Endothelial cell of umbilical vein (primary cell): ENCODE measurements at regions not wholly inside any gene's neighbourhood (a gene's known extent, or its start where the extent isn't known, plus 50 kb on each side); places are given as distances from the start of the nearest gene placed in this dataset.

ENCODE experiments used
- BruUV-seq: library from RNA; stranded (reverse); fragments of 400-500 nt; replicated peaks from 2 replicates; lab custom pipeline; 2021; lab: Mats Ljungman, UMichigan
- CTCF ChIA-PET: fragments of 300-600, 350-600 bp; sonication (Branson Sonifier 250); formaldehyde crosslinking; loops from one replicate; lab custom pipeline; 2021; ENCODE audit warnings: antibody characterized with exemption, inconsistent platforms; lab: Charles Lee
- POLR2A ChIA-PET: fragments of 300-600, 350-600 bp; sonication (Branson Sonifier 250); formaldehyde crosslinking; loops from one replicate; lab custom pipeline; 2021; ENCODE audit warnings: antibody characterized with exemption, inconsistent platforms; lab: Charles Lee
- DNase-seq: peaks from one replicate; pipeline ENCODE4 v3.0.0-alpha.2; 2011; ENCODE audit warnings: low read depth, low spot score
- FAIRE-seq: peaks from 2 replicates; lab custom pipeline; 2011; peaks lifted over from hg19 to GRCh38; lab: Jason Lieb, UNC
- H2AFZ ChIP-seq: 2 replicates; pipeline ENCODE4 v1.6.0; 2012; ENCODE audit warnings: low read depth, low read length, control low read depth, inconsistent platforms
- H3K27ac ChIP-seq: 2 replicates; pipeline ENCODE4 v1.5.1; 2011; ENCODE audit warnings: low read depth, mild to moderate bottlenecking, control low read depth, low read length, moderate library complexity; ENCODE audit not compliant: insufficient read depth
- H3K27me3 ChIP-seq, 2 experiments: 2 replicates each; pipeline versions ENCODE4 v1.6.0 to v1.6.1; 2011; ENCODE audit warnings: low read length in 2 of 2, mixed read lengths in 1 of 2; ENCODE audit not compliant: control insufficient read depth in 2 of 2, insufficient read depth in 2 of 2
- H3K36me3 ChIP-seq, 2 experiments: 2 replicates in 1 of 2; 3 replicates in 1 of 2; pipeline ENCODE4 v1.5.1; 2011; ENCODE audit warnings: low read length in 2 of 2, mild to moderate bottlenecking in 1 of 2, moderate library complexity in 1 of 2; ENCODE audit not compliant: control insufficient read depth in 2 of 2, insufficient read depth in 2 of 2; ENCODE audit errors: extremely low read depth in 1 of 2
- H3K4me1 ChIP-seq: 3 replicates; pipeline ENCODE4 v1.5.1; 2011; ENCODE audit warnings: mild to moderate bottlenecking, low read length; ENCODE audit not compliant: control insufficient read depth, insufficient read depth; ENCODE audit errors: extremely low read depth
- H3K4me2 ChIP-seq: 2 replicates; pipeline ENCODE4 v1.6.1; 2011; ENCODE audit warnings: low read length, control low read depth, mixed read lengths; ENCODE audit not compliant: insufficient read depth
- H3K4me3 ChIP-seq, 3 experiments: fragments of 200-600 bp in 1 of 3; sonication (generic), shearing (Covaris generic) in 1 of 3; replicated peaks in 1 of 3; 2 replicates each; pipeline ENCODE4 v1.5.1; 2011 to 2016; ENCODE audit warnings: control low read depth in 3 of 3, low read length in 3 of 3, mild to moderate bottlenecking in 2 of 3, inconsistent platforms in 1 of 3, low read depth in 1 of 3, moderate library complexity in 1 of 3; ENCODE audit not compliant: insufficient read depth in 1 of 3
- H3K79me2 ChIP-seq: 2 replicates; pipeline ENCODE4 v1.6.0; 2012; ENCODE audit warnings: low read length, inconsistent platforms; ENCODE audit not compliant: control insufficient read depth, insufficient read depth
- H3K9ac ChIP-seq: replicated peaks from 2 replicates; pipeline ENCODE3; 2011; ENCODE audit warnings: low read length, control low read depth; ENCODE audit not compliant: insufficient read depth; ENCODE audit errors: extremely low read depth
- H3K9me1 ChIP-seq: replicated peaks from 3 replicates; pipeline ENCODE4 v1.6.0; 2011; ENCODE audit warnings: mild to moderate bottlenecking, low read length; ENCODE audit not compliant: control insufficient read depth, insufficient read depth; ENCODE audit errors: extremely low read depth
- H3K9me3 ChIP-seq: replicated peaks from 2 replicates; pipeline ENCODE4 v1.5.1; 2012; ENCODE audit warnings: low read length, inconsistent platforms; ENCODE audit not compliant: control insufficient read depth, insufficient read depth
- H4K20me1 ChIP-seq: replicated peaks from 2 replicates; pipeline ENCODE3; 2011; ENCODE audit warnings: mild to moderate bottlenecking, low read length; ENCODE audit not compliant: control insufficient read depth, insufficient read depth; ENCODE audit errors: extremely low read depth
- EZH2 ChIP-seq: IDR thresholded peaks from 2 replicates; pipeline ENCODE4 v1.6.1; 2012; ENCODE audit warnings: borderline replicate concordance, low read depth, mild to moderate bottlenecking, moderate library complexity, low read length, inconsistent platforms; ENCODE audit not compliant: severe bottlenecking
- FOS ChIP-seq: IDR thresholded peaks from 2 replicates; pipeline ENCODE4 v1.6.1; 2011; ENCODE audit warnings: mild to moderate bottlenecking, low read length, moderate library complexity, borderline replicate concordance; ENCODE audit not compliant: insufficient read depth
- GATA2 ChIP-seq: IDR thresholded peaks from 2 replicates; pipeline ENCODE4 v1.7.0; 2011; ENCODE audit warnings: low read depth, mild to moderate bottlenecking, moderate library complexity, mixed read lengths, low read length; ENCODE audit not compliant: insufficient read length, insufficient read depth
- JUN ChIP-seq: IDR thresholded peaks from 2 replicates; pipeline ENCODE4 v1.6.1; 2011; ENCODE audit warnings: borderline replicate concordance, low read depth; ENCODE audit not compliant: insufficient read length, insufficient read depth
- MYC ChIP-seq: IDR thresholded peaks from one replicate; pipeline ENCODE4 v1.6.1; 2011; ENCODE audit warnings: mild to moderate bottlenecking, low read depth, low read length
- POLR2A ChIP-seq: IDR thresholded peaks from 2 replicates; pipeline ENCODE4 v1.6.1; 2012; ENCODE audit warnings: low read depth, mild to moderate bottlenecking, control low read depth, low read length
- POLR2AphosphoS5 ChIP-seq: IDR thresholded peaks from 2 replicates; pipeline ENCODE4 v1.6.1; 2012; ENCODE audit warnings: low read depth, mild to moderate bottlenecking, control low read depth, low read length, moderate library complexity; ENCODE audit not compliant: insufficient read depth
- dilution Hi-C: fragments of 300-500 bp; cut with MboI; formaldehyde crosslinking; loops from one replicate; pipeline ENCODE4 v1.15.0; 2019; ENCODE audit warnings: low sequenced_read_pairs; ENCODE audit not compliant: extremely low pct_ligation_motif_present
- intact Hi-C: fragments of 100-400 bp; cut with micrococcal nuclease; formaldehyde crosslinking; loops from one replicate; pipeline ENCODE4 v1.10.0; 2022
- TF ChIP-seq, protein P1 (sequence below): IDR thresholded peaks from 2 replicates; pipeline ENCODE4 v1.6.1; 2011; ENCODE audit not compliant: insufficient read depth, insufficient read length
- TF ChIP-seq, protein P2 (sequence below), 2 donors: IDR thresholded peaks; 1 replicate in 1 of 2; 2 replicates in 1 of 2; pipeline ENCODE4 v1.5.1; 2011; ENCODE audit warnings: low read length in 2 of 2, mild to moderate bottlenecking in 2 of 2, moderate library complexity in 2 of 2, control low read depth in 1 of 2, inconsistent platforms in 1 of 2, low read depth in 1 of 2; ENCODE audit not compliant: insufficient read depth in 1 of 2; ENCODE audit errors: extremely low read depth in 1 of 2

DNA sequence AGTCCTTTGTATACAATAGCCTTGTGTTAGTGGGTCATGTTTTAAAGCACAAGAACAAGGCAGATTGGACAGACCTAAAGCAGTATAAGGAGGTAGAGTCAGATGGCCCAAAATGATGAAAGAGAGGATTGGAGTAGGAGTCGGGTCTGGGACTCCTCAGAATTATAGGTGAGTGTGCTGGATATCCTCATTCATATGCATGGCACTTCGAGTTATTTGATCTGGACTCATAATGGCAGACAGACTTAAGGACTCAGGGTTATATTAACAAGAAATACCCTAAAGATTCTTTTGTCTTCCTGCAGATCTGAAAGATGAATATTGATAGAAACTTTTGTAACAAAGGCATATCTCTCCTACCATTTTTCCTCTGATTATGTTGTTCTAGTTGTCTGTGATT lies 92.7 kb downstream of the GABPA start:
- intact Hi-C loops (no loop called here), dilution Hi-C loops (no loop called here)
- BruUV-seq = no TSS peak
- no peaks in the 10 kb centered on the region for H3K4me1 ChIP-seq
- H3K9me1 ChIP-seq = no peaks in the 10 kb centered on the region
- H3K79me2 ChIP-seq = no peaks in the 10 kb centered on the region
- H3K9me3 ChIP-seq = no peaks in the 10 kb centered on the region
- no peaks in the 10 kb centered on the region for H3K27me3 ChIP-seq
- no peak for DNase-seq
- no peak overlapping the region for H3K27ac ChIP-seq
- no peak overlapping the region for H2AFZ ChIP-seq
- no peak overlapping the region for H3K4me2 ChIP-seq
- POLR2A ChIA-PET = no interaction called here
- no peaks in the 10 kb centered on the region for H3K36me3 ChIP-seq
- TF ChIP-seq GATA2 (no peak), EZH2 (no peak), MYC (no peak), FOS (no peak), JUN (no peak), POLR2A (no peak), POLR2AphosphoS5 (no peak)
- TF ChIP-seq, protein P1, sequence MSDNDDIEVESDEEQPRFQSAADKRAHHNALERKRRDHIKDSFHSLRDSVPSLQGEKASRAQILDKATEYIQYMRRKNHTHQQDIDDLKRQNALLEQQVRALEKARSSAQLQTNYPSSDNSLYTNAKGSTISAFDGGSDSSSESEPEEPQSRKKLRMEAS = no peak
- TF ChIP-seq, protein P2, sequence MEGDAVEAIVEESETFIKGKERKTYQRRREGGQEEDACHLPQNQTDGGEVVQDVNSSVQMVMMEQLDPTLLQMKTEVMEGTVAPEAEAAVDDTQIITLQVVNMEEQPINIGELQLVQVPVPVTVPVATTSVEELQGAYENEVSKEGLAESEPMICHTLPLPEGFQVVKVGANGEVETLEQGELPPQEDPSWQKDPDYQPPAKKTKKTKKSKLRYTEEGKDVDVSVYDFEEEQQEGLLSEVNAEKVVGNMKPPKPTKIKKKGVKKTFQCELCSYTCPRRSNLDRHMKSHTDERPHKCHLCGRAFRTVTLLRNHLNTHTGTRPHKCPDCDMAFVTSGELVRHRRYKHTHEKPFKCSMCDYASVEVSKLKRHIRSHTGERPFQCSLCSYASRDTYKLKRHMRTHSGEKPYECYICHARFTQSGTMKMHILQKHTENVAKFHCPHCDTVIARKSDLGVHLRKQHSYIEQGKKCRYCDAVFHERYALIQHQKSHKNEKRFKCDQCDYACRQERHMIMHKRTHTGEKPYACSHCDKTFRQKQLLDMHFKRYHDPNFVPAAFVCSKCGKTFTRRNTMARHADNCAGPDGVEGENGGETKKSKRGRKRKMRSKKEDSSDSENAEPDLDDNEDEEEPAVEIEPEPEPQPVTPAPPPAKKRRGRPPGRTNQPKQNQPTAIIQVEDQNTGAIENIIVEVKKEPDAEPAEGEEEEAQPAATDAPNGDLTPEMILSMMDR (IDR thresholded peaks at IDR 0.05; ENCODE audit: extremely low read depth in 1 of 2, insufficient read depth in 1 of 2, low read depth in 1 of 2, low read length in 2 of 2) = no peak
- no peak overlapping the region for H3K9ac ChIP-seq
- peak; percentile 12 for FAIRE-seq
- CTCF ChIA-PET = no interaction called here
- no peak overlapping the region for H3K4me3 ChIP-seq
- no peaks in the 10 kb centered on the region for H4K20me1 ChIP-seq
